GM19468 (cell line): ENCODE measurements at regions not wholly inside any gene's neighbourhood (a gene's known extent, or its start where the extent isn't known, plus 50 kb on each side); places are given as distances from the start of the nearest gene placed in this dataset.

Experiments used
- ATAC-seq: cut with Tn5 transposase; IDR thresholded peaks from one replicate; pipeline ENCODE4 v1.9.1; 2021; ENCODE audit warnings: mild to moderate bottlenecking, moderate library complexity, moderate number of reproducible peaks; ENCODE audit not compliant: unreplicated experiment; ENCODE audit errors: extremely low read depth

DNA sequence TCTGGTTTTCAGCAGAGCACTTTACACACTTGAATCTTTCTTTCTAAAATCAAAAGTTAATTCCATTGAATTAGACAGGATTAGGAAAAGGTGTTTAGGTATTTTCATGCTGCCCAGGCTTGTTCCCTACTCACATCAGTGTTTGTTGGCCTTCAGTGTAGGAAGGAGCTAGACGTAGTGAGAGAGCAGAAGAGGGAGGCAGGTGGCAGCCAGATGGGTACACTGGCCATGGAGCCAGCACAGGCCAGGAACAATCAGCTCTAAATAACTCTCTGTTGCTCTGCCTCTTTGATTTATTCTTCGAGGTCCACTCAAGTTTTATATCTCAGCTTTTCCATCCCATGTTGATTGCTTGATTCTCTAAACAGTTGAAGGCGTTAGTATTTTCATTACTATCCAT lies 529.6 kb downstream of the PSAT1 start:
- no peak for ATAC-seq

DNA sequence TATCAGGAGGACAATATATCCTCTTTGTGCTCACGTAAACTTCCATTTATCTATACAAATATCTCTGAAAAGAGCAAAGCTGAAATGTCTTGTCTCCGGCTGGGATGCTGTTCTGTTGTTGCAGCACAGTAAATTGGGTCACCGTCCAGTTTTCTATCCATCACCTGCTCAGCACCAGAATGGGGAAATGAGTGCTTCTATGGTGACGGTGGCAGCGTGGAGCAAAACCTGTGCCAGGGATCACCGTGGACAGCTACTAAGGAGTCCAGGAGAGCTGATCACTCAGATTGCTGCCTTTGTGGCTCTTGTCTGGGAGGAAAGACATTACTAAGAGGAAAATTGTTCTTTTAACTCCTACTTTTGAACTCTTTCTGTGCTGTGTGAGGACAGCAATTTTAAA lies 531.6 kb downstream of the PSAT1 start:
- no peak for ATAC-seq

- ATAC-seq = no peak
Observed at GRCh38 chr9:78830301-78830700, 533.4 kb downstream of the PSAT1 start.

GRCh38 chr9:78831726-78832125 lies 534.8 kb downstream of the PSAT1 start:
- no peak for ATAC-seq

DNA sequence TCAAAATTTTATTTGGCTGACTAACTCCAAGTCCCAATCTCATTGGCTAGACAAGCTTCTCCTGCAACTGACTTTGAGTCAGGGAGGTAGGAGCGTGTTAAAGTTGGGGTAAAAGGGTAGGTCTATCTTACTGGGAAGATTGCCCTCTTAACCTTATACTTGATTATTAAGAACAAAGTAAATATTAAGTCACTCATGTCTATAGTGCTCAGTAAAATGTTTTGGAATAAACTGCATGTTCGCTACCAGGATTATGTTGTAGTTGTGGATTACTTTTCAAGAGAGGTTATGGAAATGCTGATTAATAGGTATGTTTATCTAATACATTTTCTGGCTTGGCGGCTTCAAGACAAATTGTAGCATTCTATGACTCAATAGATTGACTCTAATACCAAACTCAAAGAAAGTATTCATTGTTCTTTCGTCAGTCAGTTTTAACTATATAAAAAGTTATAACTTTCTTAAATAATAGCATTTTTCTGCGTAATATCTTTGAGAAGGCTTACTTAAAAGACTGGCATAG lies 539.1 kb downstream of the PSAT1 start:
- no peak for ATAC-seq

- ATAC-seq = no peak
Observed at GRCh38 chr9:78839252-78839651, 542.3 kb downstream of the PSAT1 start.

DNA sequence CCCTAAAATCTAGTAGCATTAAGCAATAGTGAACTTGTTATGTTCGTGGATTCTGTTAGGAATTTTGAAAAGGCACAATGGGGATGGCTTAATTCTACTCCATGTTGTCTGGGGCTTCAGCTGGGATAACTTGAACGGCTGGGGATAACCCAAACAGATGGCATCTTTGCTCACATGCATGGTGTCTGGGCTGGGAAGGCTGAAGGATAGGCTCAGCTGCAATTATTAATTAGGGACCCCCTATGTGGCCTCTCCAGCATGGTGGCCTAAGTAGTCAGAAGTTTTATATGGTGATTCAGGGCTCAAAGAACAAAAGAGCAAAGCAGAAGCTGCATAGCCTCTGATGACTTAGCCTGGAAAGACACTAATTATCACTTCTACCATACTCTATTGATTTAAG lies 551.1 kb downstream of the PSAT1 start:
- ATAC-seq = no peak

- ATAC-seq = no peak
Observed at GRCh38 chr9:78856144-78856543, 559.2 kb downstream of the PSAT1 start.

- no peak for ATAC-seq
Observed at GRCh38 chr9:78856781-78857180, 559.9 kb downstream of the PSAT1 start.

DNA sequence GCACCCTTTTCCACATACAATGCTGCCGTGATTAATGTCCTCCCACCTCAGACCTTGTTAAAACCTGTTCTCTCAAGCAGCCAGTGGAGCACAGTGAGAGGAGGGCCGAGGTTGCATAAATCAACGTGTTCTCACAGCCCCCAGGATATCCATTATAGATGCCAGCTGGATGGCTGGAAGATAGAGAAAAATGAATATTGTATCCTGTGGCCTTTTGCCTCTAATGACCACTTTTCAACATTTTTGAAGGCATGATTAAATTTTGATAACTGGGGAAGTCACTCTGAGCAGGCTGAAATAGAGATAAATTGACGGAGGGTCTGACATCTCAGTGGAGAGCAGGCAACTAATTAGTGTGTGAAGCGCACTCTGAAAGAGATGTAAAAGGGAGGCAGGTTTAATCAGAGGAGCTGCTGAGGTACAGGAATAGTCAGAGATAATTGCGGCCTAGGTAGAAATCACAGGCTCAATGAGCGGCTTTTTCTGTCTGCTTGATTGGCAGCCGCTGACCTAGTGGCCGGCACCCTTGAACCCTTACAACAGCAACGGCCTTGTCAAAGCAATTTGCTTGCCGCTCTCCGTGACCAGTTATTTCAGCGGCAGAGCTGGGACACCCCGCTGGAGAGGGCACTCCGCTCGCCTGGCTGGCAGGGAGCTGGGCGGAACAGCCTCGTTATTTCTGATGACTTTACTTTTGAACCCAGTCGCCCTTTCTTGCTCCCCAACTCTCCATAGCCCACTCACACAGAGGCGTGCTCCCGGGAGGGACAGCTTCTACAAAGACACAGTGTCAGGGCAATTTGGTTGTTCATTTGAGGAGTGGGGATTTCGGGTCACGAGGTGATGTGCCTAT lies 560.7 kb downstream of the PSAT1 start:
- ATAC-seq = no peak

DNA sequence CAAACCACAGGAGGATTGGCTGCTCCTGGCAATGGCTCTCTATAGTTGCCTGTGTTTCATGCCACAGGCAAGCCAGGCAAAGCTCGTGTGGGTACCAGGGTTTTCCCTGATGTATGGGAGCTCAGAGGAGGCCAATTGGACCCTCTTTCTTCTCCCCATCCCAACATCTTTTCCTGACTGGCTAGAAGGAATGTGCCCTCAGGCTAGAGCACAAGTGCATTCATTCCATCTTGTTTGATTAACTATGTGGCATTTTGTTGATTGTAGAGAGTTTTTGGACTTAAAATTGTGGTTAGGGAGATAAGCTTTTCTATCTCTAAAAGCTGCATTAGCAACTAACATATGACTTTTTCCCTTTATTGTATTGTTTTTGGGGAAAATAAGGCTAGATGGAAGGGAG lies 561.3 kb downstream of the PSAT1 start:
- no peak for ATAC-seq

DNA sequence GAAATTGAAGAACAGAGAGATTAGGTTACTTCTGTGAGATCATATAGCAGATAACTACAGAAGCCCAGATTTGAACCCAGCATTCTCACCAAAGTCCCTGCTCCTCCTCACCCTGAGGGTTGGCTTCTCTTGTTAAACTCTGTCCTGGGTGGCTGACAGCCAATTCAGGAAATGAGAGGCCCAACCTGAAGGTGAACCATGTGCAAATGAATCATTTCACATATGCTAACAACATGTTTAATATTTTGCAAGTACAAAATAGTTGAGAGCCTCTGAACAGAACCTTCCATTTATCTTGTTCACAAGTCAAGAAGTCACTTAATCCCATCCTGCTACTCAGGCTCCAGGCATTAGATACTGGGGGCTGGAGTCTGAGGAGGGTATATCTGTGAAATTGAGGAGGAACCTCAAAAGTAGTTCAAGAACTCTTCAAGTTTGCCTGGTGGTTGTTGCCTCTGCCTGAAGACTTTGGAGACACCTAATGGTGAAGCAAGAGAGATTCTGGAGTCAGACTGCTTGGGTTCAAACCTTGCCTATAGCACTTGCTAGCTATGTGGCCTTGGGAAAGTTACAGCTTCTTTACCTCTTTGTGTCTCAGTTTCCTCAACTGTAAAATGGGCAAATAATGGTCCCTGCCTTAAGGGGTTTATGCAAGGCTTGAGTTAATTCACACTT lies 564.0 kb downstream of the PSAT1 start:
- ATAC-seq = no peak

- no peak for ATAC-seq
Observed at GRCh38 chr9:78863531-78863930, 566.6 kb downstream of the PSAT1 start.

- no peak for ATAC-seq
Observed at GRCh38 chr9:78865737-78866136, 568.8 kb downstream of the PSAT1 start.

GRCh38 chr9:78866207-78867132 lies 569.5 kb downstream of the PSAT1 start:
- ATAC-seq = no peak

- ATAC-seq = no peak
Observed at GRCh38 chr9:78871086-78871451, 574.1 kb downstream of the PSAT1 start.

GRCh38 chr9:78871452-78872331 lies 574.8 kb downstream of the PSAT1 start:
- no peak for ATAC-seq

GRCh38 chr9:78874061-78874460 lies 577.1 kb downstream of the PSAT1 start:
- no peak for ATAC-seq

GRCh38 chr9:78879324-78880100 lies 582.6 kb downstream of the PSAT1 start:
- no peak for ATAC-seq
